Neuronal stem cell (in vitro differentiated cells): ENCODE measurements at regions not wholly inside any gene's neighbourhood (a gene's known extent, or its start where the extent isn't known, plus 50 kb on each side); places are given as distances from the start of the nearest gene placed in this dataset.
A peak's percentile ranks its signal among the peaks of the same experiment; 100 is the strongest.

Source experiments
- DNase-seq: peaks from one replicate; pipeline ENCODE4 v3.0.0-alpha.2; 2013; ENCODE audit warnings: low spot score
- H2AFZ ChIP-seq: one replicate; pipeline ENCODE4 v1.6.1; 2013; ENCODE audit warnings: mild to moderate bottlenecking, low read length, inconsistent platforms
- H2AK5ac ChIP-seq: 2 replicates; pipeline ENCODE4 v1.6.1; 2013; ENCODE audit warnings: low read depth, mild to moderate bottlenecking, inconsistent platforms, low read length, moderate library complexity, mixed read lengths
- H2BK120ac ChIP-seq: 2 replicates; pipeline ENCODE4 v1.6.1; 2013; ENCODE audit warnings: low read depth, mild to moderate bottlenecking, inconsistent platforms, low read length, moderate library complexity, mixed read lengths
- H2BK12ac ChIP-seq: one replicate; pipeline ENCODE4 v1.6.1; 2013; ENCODE audit warnings: low read length, inconsistent platforms
- H2BK15ac ChIP-seq: 2 replicates; pipeline ENCODE4 v1.6.1; 2013; ENCODE audit warnings: mild to moderate bottlenecking, low read length, inconsistent platforms, mixed read lengths
- H2BK5ac ChIP-seq: one replicate; pipeline ENCODE4 v1.6.1; 2013; ENCODE audit warnings: inconsistent platforms, mild to moderate bottlenecking, low read length, moderate library complexity
- H3K14ac ChIP-seq: one replicate; pipeline ENCODE4 v1.6.1; 2013; ENCODE audit warnings: low read length, inconsistent platforms
- H3K18ac ChIP-seq: 2 replicates; pipeline ENCODE4 v1.6.1; 2013; ENCODE audit warnings: low read length, inconsistent platforms
- H3K23ac ChIP-seq: 2 replicates; pipeline ENCODE4 v1.6.1; 2013; ENCODE audit warnings: low read depth, mild to moderate bottlenecking, mixed read lengths, low read length, inconsistent platforms; ENCODE audit not compliant: poor library complexity
- H3K27ac ChIP-seq: replicated peaks from 3 replicates; pipeline ENCODE4 v1.5.1; 2013; ENCODE audit warnings: low read length, inconsistent platforms
- H3K27me3 ChIP-seq, 3 experiments: 2 replicates each; pipeline ENCODE4 v1.6.1; 2013; ENCODE audit warnings: low read length in 3 of 3, mild to moderate bottlenecking in 2 of 3, inconsistent platforms in 1 of 3, low read depth in 1 of 3, mixed read lengths in 1 of 3, moderate library complexity in 1 of 3; ENCODE audit not compliant: control insufficient read depth in 3 of 3, insufficient read depth in 3 of 3
- H3K36me3 ChIP-seq, 2 donors: replicated peaks in 1 of 2; 2 replicates each; pipeline ENCODE4 v1.6.1; 2013; ENCODE audit warnings: low read length in 2 of 2; ENCODE audit not compliant: control insufficient read depth in 2 of 2, insufficient read depth in 2 of 2
- H3K4ac ChIP-seq: 2 replicates; pipeline ENCODE4 v1.6.1; 2013; ENCODE audit warnings: inconsistent platforms, mild to moderate bottlenecking, low read length, moderate library complexity
- H3K4me1 ChIP-seq, 2 donors: 1 replicate in 1 of 2; 2 replicates in 1 of 2; pipeline ENCODE4 v1.6.1; 2013; ENCODE audit warnings: low read length in 2 of 2, low read depth in 1 of 2; ENCODE audit not compliant: control insufficient read depth in 2 of 2, insufficient read depth in 1 of 2
- H3K4me2 ChIP-seq: one replicate; pipeline ENCODE4 v1.6.1; 2013; ENCODE audit warnings: mild to moderate bottlenecking, low read length, inconsistent platforms; ENCODE audit not compliant: insufficient read depth, poor library complexity, severe bottlenecking
- H3K4me3 ChIP-seq, 2 donors: 2 replicates each; pipeline ENCODE4 v1.5.1; 2013; ENCODE audit warnings: low read length in 2 of 2, mild to moderate bottlenecking in 2 of 2, inconsistent platforms in 1 of 2, moderate library complexity in 1 of 2
- H3K79me1 ChIP-seq: one replicate; pipeline ENCODE4 v1.6.1; 2013; ENCODE audit warnings: low read depth, mild to moderate bottlenecking, inconsistent platforms, low read length, moderate library complexity
- H3K9ac ChIP-seq: one replicate; pipeline ENCODE4 v1.6.1; 2013; ENCODE audit warnings: mild to moderate bottlenecking, low read depth, low read length, inconsistent platforms; ENCODE audit not compliant: poor library complexity
- H3K9me3 ChIP-seq, 2 donors: replicated peaks in 1 of 2; 2 replicates each; pipeline versions ENCODE3 to v1.6.1; 2013; ENCODE audit warnings: low read length in 2 of 2, mild to moderate bottlenecking in 2 of 2, inconsistent platforms in 1 of 2, low read depth in 1 of 2, mixed read lengths in 1 of 2, moderate library complexity in 1 of 2; ENCODE audit not compliant: control insufficient read depth in 2 of 2, insufficient read depth in 1 of 2
- H4K8ac ChIP-seq: one replicate; pipeline ENCODE4 v1.6.1; 2013; ENCODE audit warnings: low read depth, mild to moderate bottlenecking, inconsistent platforms, low read length, moderate library complexity
- H4K91ac ChIP-seq: one replicate; pipeline ENCODE4 v1.6.1; 2013; ENCODE audit warnings: low read length, low read depth, mild to moderate bottlenecking, inconsistent platforms; ENCODE audit not compliant: poor library complexity
- WGBS, 2 donors: extraction: QIAGEN DNeasy Blood & Tissue Kit; methylation state at CpG; one replicate each; pipeline ENCODE4 v1.1.7; 2013; ENCODE audit warnings: missing lambda C conversion rate in 2 of 2, mixed read lengths in 1 of 2; ENCODE audit not compliant: insufficient read length in 2 of 2, insufficient replicate concordance in 1 of 2; ENCODE audit errors: extremely low coverage in 2 of 2; 5-methylcytosine and 5-hydroxymethylcytosine counted together

GRCh38 chr11:97454988-97455387 lies 1065.2 kb downstream of the JRKL start:
- Histone ChIP-seq H3K9ac (no peak overlapping the region), H3K4me2 (no peak overlapping the region), H2AK5ac (no peak overlapping the region), H3K4ac (no peak overlapping the region), H3K27ac (no peak overlapping the region), H2BK15ac (no peak overlapping the region), H4K8ac (no peak overlapping the region), H2BK120ac (no peak overlapping the region), H3K14ac (no peak overlapping the region), H3K4me3 (no peak overlapping the region), H3K9me3 (no peaks in the 10 kb centered on the region), H3K27me3 (no peaks in the 10 kb centered on the region), H3K18ac (no peak overlapping the region), H2BK12ac (no peak overlapping the region), H2AFZ (no peak overlapping the region), H2BK5ac (no peak overlapping the region), H4K91ac (no peak overlapping the region), H3K79me1 (no peaks in the 10 kb centered on the region), H3K23ac (no peak overlapping the region), H3K4me1 (peaks cover 0 to 1% of the 10 kb centered on the region in 2 donors), H3K36me3 (no peaks in the 10 kb centered on the region)
- WGBS, 2 donors: no CpG with 5 or more reads among the region's 1 CpG
- no peak for DNase-seq

GRCh38 chr11:97460091-97460490 lies 1070.3 kb downstream of the JRKL start:
- Histone ChIP-seq H3K27ac (no peak overlapping the region), H4K8ac (no peak overlapping the region)

DNA sequence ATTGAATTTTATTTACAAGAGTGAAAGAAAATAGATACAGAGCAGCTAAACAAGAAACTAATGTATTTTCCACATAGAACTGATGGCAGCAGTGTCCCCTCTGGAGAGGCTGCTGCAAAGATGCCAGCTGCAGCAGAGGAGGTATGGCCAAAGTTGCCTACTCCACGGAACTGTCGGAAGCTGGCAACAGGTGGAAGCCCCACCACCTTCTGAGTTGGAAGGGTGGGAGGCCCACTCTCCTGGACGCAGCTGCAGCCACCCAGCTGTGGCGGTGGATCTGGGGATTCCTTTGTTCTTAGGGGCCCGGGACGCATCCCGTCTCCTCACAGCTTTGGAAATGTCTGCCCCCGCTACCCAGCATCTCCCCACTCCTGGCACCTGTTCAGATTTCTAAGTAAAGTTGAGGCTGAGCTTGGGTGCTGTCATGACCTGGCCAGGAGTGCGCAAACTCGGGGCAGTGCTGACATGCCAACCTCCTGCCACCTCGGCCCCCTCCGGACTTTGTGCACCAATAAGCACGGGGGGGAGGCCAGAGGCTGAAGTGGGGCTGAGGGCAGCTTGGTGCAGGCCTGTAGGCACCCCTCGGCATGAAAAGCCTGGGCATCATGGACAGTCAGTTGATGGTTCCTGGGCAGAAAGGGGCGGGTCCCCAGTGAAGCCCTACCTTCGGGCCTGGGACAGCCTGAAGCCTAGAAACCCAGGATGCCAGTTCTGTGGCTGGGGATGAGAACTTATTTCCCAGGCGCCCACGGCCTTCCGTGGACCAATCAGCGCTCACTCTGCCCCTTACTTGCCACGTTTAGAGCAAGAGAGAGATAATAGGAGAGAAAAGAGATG lies 1071.4 kb downstream of the JRKL start:
- Histone ChIP-seq H2BK5ac (no peak overlapping the region), H2BK120ac (no peak overlapping the region), H3K14ac (no peak overlapping the region), H3K4me2 (no peak overlapping the region), H3K27me3 (no peaks in the 10 kb centered on the region), H4K8ac (no peak overlapping the region), H3K18ac (no peak overlapping the region), H3K27ac (no peak overlapping the region), H3K4me1 (no peaks in the 10 kb centered on the region), H3K9me3 (peaks cover 0 to 6% of the 10 kb centered on the region in 2 donors), H3K9ac (no peak overlapping the region), H3K4ac (no peak overlapping the region), H2AFZ (no peak overlapping the region), H4K91ac (no peak overlapping the region), H3K79me1 (no peaks in the 10 kb centered on the region), H3K36me3 (no peaks in the 10 kb centered on the region), H2BK15ac (no peak overlapping the region), H3K4me3 (peak overlapping the region in 1 of 2 donors; percentile 50), H2AK5ac (no peak overlapping the region), H2BK12ac (no peak overlapping the region), H3K23ac (no peak overlapping the region)
- DNase-seq: no peak
- WGBS, 2 donors: no CpG with 5 or more reads among the region's 21 CpGs

More at GRCh38 chr11:97460091-97460490, 1070.3 kb downstream of the JRKL start:
- Histone ChIP-seq H3K9ac (no peak overlapping the region), H2BK15ac (no peak overlapping the region), H3K36me3 (no peaks in the 10 kb centered on the region), H3K4me3 (no peak overlapping the region), H2BK5ac (no peak overlapping the region), H2BK120ac (no peak overlapping the region), H2AK5ac (no peak overlapping the region), H3K79me1 (no peaks in the 10 kb centered on the region), H3K23ac (no peak overlapping the region), H3K27me3 (no peaks in the 10 kb centered on the region), H2BK12ac (no peak overlapping the region), H3K18ac (no peak overlapping the region), H3K14ac (no peak overlapping the region), H4K91ac (no peak overlapping the region), H3K4me2 (no peak overlapping the region), H3K9me3 (peaks cover 0 to 6% of the 10 kb centered on the region in 2 donors), H3K4me1 (no peaks in the 10 kb centered on the region), H2AFZ (no peak overlapping the region), H3K4ac (no peak overlapping the region)
- DNase-seq: no peak

GRCh38 chr11:97461934-97462333 lies 1072.1 kb downstream of the JRKL start:
- no CpG with 5 or more reads among the region's 9 CpGs for WGBS, 2 donors
- H3K4me1 ChIP-seq: no peaks in the 10 kb centered on the region
- no peak overlapping the region for H3K27ac ChIP-seq
- H3K4me2 ChIP-seq: no peak overlapping the region
- H4K91ac ChIP-seq: no peak overlapping the region
- H2BK15ac ChIP-seq: no peak overlapping the region
- no peak overlapping the region for H2AFZ ChIP-seq
- no peak overlapping the region for H3K9ac ChIP-seq
- H2BK12ac ChIP-seq: no peak overlapping the region
- no peak overlapping the region for H3K4ac ChIP-seq
- H4K8ac ChIP-seq: no peak overlapping the region
- no peaks in the 10 kb centered on the region for H3K27me3 ChIP-seq
- H3K79me1 ChIP-seq: no peaks in the 10 kb centered on the region
- no peak overlapping the region for H3K4me3 ChIP-seq
- DNase-seq: no peak
- no peak overlapping the region for H3K14ac ChIP-seq
- peak overlapping the region; percentile 23 for H3K18ac ChIP-seq
- no peaks in the 10 kb centered on the region for H3K36me3 ChIP-seq
- H2AK5ac ChIP-seq: no peak overlapping the region
- H2BK120ac ChIP-seq: no peak overlapping the region
- no peak overlapping the region for H2BK5ac ChIP-seq
- H3K23ac ChIP-seq: no peak overlapping the region
- peaks cover 0 to 6% of the 10 kb centered on the region in 2 donors for H3K9me3 ChIP-seq
